ENCODE measurements at regions not wholly inside any gene's neighbourhood (a gene's known extent, or its start where the extent isn't known, plus 50 kb on each side); places are given as distances from the start of the nearest gene placed in this dataset.
"Not testable (repeated sequence)": the region's sequence is repeated elsewhere in the genome, so short reads cannot be mapped to it uniquely, and the experiment has no call there.

DNA sequence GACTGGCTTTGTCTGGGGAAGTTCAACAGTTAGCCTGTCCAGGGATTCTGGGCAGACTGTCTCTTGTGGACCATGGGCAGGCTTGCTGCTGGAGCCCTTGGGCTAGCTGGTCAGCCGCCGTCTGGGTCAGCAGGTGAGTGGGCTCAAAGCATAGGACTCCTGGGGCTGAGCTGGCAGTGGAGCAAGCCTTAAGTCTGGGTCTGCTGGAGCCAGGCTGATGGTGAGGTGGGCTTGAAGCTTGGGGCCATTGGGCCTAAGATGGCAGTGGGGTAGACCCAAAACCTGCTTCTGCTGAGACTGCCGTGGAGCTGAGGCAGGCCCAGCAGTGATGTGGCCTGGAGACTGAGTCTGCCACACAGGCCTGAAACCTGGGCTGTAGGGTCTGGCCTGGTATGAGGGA, 645.1 kb downstream of the RAPGEF2 start:
- DNase-seq (ENCODE audit: low spot score) = no peak

DNA sequence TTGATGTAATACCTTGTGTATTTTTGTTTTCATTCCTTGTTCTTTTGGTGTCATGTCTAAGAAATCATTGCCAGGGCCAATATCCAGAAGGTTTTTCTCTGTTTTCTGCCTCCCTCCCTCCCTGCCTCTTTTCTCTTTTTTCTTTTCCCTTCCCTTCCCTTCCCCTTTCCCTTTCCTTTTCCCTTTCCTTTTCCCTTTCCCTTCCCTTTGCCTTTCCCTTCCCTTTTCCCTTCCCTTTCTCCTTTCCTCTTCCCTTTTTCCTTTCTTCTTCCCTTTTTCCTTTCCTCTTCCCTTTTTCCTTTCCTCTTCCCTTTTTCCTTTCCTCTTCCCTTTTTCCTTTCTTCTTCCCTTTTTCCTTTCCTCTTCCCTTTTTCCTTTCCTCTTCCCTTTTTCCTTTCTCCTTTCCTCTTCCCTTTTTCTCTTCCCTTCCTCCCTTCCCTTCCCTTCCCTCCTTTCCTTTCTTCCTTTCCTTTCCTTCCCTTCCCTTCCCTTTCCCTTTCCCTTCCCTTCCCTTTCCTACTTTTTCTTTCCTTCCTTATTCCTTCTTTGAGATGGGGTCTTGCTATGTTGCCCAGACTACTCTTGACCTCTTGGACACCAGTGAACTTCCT, 646.1 kb downstream of the RAPGEF2 start:
- no peak for DNase-seq (ENCODE audit: low spot score)

DNA sequence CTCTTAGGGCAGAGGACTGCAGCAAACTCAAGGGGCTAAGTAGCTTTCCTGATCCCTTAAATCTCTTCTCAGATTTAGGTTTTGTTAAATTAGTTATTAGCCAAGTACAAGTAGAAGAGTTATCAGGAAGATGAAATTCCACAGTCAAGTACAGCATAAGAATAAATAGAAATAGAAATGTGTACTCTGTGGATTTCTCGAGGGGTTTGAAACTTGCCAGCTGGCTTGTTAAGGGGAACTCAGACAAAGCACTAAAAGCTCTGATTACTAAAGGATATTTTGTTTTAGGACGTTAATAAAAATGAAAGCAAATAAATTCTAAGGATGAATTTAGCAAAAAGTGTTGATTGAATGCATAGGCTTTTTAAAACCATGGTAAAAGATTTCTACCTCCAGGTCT, 654.6 kb downstream of the RAPGEF2 start:
- DNase-seq (ENCODE audit: low spot score) = no peak

DNA sequence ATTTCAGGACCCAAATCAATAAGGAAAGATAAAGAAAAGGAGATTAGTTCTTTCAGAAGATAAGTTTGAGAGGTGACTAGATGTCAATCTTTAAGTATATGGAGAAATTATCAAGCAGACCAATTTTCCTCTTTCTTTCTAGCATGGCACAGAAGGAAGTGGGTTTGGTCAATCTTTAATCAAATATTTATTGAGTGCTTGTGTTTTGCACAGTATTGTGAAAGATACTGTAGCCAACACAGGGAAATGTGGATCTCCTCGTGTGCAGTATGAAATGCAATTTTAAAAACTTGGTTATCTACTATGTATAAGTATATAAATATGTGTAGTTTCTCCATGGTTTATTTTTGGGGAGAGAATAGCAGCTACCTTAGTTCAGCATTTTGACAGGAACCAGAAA, 655.2 kb downstream of the RAPGEF2 start:
- DNase-seq (ENCODE audit: low spot score) = no peak

DNA sequence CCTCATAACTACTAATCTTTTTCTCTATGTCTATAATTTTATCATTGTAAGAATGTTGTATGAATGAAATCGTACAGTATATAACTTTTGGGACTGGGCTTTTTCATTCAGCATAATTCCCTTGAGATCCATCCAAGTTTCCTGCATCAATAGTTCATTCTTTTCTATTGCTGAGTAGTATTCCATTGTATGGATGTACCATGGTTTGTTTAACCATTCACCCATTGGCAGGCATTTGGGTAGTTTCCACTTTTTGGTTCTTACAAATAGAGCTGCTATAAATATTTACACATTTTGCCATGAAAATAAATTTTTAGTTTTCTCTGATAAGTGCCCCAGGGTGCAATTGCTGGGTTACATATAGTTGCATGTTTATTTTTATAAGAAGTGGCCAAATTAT, 659.8 kb downstream of the RAPGEF2 start:
- no peak for DNase-seq (ENCODE audit: low spot score)

DNA sequence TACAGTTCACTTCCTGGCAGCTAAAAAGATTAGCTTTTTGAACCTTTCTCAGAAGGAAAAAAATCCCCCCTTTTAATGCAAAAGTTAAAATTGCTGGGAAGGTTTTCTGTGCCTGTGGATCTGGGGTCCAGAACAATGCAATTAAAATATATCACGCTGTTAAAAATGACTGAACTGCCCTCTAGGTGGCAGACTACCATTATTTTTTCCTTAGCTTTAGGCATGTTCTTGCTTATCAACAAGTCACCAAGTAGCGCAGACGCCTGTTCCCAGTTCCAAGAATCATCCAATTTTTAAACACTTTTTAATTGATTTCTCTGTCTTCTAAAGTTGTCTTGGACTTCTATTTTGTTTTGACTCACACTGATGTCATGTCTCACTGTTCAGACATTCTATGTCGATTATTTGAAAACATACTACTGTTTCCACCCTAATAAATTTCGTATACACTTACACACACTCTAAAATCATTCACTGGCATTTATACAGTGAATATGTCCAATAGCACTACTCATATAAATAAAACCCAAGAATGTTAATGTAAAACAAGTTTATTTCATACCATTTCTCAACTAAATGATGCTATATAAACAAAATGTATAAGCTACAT, 661.6 kb downstream of the RAPGEF2 start:
- no peak for DNase-seq (ENCODE audit: low spot score)

DNA sequence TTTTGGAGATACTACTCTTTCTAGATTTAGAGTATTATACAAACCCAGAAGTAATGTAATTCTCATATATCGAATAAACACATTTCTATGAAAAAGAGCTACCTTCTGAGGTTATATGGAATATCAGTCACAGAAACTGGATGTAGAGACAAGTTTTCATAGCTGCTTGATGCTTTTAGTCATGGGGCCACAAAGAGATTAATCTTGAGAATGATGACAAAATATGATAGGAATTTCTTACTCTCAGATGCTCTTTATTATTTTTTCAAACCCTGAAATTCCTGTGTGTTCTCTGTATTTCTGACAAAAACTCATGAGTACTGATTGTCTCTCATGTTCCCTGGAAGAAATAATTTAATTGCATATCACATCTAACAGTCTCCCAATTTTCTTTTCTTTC, 662.5 kb downstream of the RAPGEF2 start:
- DNase-seq (ENCODE audit: low spot score) = no peak

DNA sequence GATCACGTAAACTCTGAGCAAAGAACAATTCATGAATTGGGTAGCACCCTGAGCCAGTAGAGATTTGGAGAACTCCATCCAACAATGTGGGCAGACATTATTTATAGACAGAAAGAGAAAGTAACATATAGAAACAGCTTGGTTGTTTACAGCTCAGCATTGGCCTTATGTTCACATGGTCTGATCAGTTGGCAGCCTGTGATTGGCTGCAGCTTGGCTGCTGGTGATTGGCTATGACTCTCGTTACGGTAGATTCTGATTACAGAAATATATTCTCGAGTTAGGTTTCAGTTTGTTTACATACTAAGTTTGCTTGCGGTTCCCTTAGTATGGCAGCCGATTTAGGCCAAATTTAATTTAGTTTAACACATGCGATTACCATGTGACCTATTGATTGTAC, 663.4 kb downstream of the RAPGEF2 start:
- DNase-seq (ENCODE audit: low spot score) = no peak

DNA sequence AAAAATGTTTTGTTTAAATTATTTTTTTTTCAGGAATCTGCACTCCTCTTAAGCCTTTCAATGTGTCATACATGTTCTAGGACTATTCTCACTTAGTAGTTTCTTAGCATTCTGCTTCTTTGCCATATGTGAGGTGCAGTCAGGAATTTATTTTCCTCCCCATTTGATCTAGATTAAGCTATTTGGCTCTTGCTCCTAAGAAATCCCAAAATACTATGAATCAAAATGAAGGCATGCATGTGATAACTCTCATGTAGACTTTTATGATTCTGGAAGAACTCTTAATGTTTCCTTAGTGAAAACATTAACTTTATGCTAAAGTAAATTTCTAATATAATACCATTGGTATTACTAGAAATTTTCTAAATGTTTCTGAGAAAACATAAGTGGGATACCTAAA, 664.5 kb downstream of the RAPGEF2 start:
- DNase-seq (ENCODE audit: low spot score) = no peak

DNA sequence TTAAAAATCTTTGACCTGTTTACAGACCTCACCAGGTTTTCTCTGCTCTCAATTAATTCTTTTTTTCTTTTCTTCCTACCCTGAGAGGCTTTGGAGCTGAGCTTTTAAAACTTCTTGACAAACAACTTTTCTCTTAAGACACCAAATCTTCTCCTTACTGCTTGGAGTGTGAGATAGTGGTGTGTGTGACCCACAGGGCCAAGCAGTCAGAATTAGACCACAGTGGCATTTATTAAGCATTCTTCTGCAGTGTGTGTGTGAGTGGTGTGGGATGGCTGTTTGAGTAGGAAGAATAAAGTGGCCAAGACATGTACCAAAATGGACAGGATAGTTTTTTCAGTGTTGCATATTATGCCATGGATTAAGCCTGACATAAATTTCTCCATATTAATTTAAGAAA, 665.1 kb downstream of the RAPGEF2 start:
- no peak for DNase-seq (ENCODE audit: low spot score)

DNA sequence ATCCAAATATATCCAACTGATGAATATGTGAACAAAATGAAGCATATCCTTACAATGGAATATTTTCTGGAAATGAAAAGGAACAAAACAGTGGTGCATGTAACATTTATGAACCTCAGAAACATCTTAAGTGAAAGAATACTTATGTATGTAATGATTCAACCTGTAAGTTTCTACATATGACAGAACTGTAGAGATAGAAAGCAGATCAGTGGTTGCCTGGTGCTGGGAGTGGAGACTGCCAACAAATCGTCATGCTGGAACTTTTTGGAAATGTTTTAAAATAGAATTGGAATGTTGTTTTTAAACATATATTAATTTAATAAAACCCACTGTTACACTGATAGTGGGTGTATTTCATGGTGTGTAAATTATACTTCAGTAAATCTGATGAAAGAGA, 667.5 kb downstream of the RAPGEF2 start:
- no peak for DNase-seq (ENCODE audit: low spot score)

DNA sequence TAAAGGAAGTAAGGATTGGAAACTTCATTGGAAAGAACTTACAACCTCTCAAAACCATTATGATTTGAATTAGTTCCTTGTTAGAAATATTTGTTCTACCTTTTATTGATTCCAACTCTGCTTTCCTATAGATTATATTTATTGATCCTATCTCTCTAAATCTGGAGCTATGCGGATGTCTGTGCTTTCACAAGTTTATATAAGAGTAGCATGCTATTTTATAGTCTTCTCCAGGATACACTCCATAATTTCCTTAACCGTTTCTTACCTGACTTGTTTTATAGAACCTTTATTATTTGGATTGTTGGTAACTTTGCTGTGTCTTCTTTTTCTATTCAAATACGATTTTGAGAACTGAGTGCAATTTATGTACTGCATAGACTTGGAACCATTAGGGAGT, 668.1 kb downstream of the RAPGEF2 start:
- no peak for DNase-seq (ENCODE audit: low spot score)

DNA sequence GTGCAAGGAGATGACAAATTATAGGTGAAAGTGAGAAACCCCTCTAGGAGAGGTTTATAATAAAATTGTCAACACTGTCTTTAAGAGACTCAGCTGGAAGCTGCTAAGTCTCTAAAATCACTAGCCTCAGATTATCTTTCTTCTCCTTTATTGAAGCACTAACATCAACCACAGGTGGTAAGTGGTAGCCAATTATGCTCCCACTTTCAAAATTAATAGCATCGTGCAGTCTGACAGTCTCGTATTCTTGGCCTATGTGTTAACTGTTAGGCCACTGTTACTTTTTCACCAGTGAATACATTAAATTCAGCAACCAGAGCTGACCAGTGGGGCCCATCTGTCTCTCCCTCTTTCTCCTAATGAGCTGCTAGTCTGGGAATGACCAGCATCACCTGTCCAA, 674.1 kb downstream of the RAPGEF2 start:
- no peak for DNase-seq (ENCODE audit: low spot score)

DNA sequence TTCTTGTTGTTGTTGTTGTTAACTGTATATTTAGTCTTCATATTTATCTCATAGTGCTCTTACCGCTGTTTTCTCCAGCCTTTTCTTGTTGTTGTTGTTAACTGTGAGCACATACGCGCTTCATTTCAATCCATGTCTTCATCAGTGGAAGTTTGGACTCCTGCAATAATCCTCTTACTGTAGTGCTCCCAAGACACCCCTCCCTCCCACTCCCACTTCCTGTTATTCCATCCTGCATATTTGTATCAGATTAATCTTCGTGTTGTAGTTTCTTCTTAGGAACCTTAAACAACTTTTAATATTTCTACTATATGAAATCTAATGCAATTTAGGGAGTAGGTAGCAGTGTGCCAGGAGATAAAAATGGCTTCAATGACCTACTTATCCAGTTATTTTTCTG, 674.8 kb downstream of the RAPGEF2 start:
- DNase-seq (ENCODE audit: low spot score) = no peak

DNA sequence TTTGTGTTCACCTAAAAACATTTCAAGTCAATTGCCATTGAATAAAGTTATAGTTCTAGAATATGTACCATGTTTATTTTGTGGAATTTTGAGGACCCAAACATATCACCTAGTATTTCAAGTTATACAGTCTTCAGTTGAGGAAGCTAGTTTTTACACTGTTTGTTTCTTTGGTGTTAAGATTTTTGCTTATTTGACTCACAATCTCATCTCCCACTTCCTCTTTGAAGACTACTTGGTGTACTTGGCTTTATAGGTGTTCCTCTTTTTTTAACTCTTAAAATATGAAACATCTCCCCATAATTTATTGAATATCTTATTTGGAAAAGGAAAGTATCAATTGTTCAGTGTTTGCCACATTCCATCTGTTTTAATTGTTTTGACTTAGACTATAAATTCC, 675.4 kb downstream of the RAPGEF2 start:
- no peak for DNase-seq (ENCODE audit: low spot score)

DNA sequence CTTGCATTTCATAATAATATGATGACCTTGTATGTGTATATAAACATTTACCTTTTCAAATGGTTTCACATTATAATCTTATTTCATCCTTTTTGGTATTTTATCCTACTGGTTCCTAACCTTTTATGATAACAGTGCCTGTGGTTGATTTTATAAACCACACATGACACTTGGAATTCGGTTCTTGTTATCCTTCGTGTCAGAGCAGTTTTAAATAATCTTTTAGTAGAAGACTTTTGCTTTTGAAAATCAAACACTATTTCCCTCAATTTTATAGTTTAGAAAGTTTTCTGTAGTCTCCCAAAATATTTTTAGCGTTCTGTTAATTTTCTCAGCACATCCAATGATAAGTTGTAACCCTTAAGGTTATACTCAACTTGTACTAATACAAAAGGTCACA, 676.8 kb downstream of the RAPGEF2 start:
- no peak for DNase-seq (ENCODE audit: low spot score)

DNA sequence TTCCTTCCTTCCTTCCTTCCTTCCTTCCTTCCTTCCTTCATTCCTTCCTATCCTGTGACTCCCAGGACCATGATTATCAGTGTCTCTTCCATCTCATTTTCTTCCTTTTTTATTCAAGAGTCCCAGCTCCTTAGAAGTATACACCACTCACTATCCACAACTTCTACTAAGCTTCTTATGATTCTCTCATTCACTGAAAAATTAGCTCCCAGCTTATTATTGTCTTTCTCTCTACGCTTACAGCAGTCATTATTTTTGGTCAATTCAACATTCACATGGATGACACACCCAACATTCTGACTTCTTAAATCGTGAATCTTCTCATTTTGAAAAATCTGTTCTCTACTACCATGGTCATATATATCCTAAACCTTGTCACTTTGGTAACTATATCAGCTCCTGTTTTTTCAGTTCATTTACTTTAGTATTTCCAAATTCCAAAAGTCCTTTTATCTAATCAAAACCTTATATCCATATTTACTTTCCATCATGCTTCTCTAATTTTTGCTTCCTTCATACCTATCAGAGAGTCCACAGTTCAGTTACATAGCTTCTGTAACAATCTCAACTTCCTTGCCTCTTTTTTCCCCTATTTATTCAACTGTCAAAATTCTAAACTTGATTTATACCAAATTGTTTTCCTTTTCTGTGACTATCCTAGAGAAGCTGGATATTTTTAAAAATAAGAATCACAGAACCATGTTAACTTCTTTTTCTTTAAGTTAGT, 677.5 kb downstream of the RAPGEF2 start:
- no peak for DNase-seq (ENCODE audit: low spot score)

DNA sequence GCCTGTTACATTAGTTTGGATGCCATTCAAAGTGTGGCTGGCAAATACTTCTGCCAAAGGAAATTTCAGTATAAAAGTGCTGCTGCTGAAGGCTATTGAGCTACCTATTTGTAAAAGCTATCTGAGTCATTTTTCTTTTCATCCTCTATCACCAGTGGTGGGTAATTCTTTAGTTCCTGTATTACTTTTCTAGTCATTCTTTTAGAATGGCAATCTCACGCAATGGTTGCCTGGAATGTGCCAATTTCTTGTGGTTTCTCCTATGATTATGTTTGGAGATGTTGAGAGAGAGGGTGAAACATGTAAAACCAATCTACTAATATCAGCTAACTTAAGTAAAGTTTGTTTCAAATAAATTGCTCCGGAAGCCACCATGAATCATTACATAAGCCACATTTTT, 685.0 kb downstream of the RAPGEF2 start:
- no peak for DNase-seq (ENCODE audit: low spot score)

DNA sequence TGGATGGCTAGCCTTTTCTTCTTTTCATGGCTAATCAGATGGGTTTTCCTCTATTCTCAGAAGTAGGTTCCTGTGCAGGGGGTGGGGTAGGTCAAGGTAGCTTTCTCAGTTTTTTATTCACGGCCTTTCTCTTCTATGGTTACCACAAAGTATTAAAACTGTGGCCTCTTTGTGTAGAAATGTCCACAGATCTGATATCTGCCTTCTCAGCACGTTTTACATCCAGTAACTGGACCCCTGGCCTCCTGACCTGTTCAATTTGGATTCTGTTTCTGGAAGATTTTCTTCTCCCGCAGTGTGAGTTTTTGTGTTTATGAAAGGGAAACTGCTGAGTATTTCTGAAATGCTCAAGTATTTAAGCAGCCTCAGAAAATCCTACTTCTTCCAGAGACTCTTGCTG, 688.5 kb downstream of the RAPGEF2 start:
- DNase-seq (ENCODE audit: low spot score) = no peak

DNA sequence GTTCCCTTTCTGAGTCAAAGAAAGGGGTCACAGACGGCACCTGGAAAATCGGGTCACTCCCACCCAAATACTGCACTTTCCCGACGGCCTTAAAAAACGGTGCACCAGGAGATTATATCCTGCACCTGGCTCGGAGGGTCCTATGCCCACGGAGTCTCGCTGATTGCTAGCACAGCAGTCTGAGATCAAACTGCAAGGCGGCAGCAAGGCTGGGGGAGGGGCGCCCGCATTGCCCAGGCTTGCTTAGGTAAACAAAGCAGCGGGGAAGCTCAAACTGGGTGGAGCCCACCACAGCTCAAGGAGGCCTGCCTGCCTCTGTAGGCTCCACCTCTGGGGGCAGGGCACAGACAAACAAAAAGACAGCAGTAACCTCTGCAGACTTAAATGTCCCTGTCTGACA, 701.7 kb downstream of the RAPGEF2 start:
- not testable (repeated sequence) for DNase-seq (ENCODE audit: low spot score)

DNA sequence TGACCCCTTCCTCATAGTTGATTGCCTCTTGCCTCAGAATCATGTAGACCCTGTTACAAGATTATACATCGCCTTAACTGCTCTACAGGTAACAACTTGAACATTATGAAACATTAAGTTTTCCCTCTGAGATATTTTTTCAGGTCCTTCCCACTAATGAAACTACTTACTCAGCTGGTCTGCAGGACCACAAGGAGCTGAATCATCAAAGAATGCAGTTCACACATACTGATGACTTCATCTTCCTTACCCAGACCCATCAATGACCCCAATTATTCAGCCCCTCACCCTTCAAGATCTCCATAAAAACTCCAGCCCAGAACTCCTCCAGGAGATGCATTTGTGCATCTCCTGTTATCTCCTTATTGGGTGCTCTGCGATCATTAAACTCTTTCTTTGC, 720.9 kb downstream of the RAPGEF2 start:
- DNase-seq (ENCODE audit: low spot score) = no peak

DNA sequence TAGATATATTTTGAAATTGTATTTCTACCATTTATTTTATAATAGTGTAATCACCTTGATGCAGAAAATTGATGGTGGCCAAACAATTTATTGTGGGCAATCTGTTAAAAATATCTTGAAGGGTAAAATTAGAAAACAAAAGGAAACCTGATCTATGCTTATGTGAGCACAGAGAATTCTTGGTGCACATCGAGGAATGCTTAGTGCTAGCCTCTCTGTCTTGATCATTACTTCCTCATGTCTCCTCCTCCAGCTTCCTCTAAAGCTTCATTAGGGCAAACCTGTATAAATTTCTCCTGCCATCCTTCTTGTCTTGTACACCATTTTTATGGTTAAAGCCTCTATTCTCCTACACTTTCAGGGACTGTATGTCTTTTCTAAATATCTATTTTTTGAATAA, 725.8 kb downstream of the RAPGEF2 start:
- DNase-seq (ENCODE audit: low spot score) = no peak

DNA sequence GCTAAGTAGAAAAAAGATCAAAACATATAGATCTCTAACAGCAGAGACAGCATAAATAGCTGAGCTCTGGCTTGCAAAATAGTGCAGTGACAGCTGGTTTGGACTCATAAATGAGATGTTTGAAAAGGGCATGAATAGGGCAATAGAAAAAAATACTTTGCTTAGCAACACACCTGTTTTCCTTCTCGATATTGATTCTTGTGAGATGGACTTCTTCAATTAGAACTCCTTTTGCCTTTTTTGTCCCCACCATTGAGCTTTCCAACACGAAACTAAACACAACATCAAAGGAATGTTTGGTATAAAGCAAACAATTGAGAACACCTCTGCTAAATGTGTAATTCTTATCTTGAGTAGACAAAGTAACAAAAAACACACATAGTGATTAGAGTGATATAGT, 726.3 kb downstream of the RAPGEF2 start:
- no peak for DNase-seq (ENCODE audit: low spot score)

DNA sequence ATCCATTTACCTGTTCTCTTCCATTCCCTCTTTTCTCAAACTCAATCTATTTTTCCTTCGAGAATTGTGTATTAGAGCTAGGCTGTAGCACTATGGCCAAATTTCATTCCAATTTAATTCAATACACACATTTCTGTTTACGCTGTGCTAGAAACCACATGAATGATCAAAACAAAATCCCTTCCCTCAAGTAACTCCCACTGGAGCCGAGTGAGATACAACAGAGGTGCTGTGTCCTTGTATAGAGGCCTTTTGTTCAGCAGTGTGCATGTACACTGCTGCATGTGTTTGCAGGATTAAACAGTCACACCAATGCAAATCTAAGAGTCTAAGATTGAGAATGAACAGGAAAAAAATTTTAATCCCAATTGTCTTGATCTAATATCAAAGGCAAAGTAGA, 734.2 kb downstream of the RAPGEF2 start:
- DNase-seq (ENCODE audit: low spot score) = no peak
